Loucy (cell line): ENCODE measurements at regions not wholly inside any gene's neighbourhood (a gene's known extent, or its start where the extent isn't known, plus 50 kb on each side); places are given as distances from the start of the nearest gene placed in this dataset.

ENCODE experiments used
- H2AFZ ChIP-seq: fragments of 200-600 bp; sonication (generic); 2 replicates; pipeline ENCODE4 v1.6.0; 2016; ENCODE audit warnings: antibody characterized with exemption, mild to moderate bottlenecking, low read length, moderate library complexity
- H3F3A ChIP-seq: fragments of 200-600 bp; 2 replicates; pipeline ENCODE4 v1.6.0; 2016; ENCODE audit warnings: antibody characterized with exemption, low read depth, mild to moderate bottlenecking
- H3K27me3 ChIP-seq: fragments of 200-600 bp; sonication (generic); 2 replicates; pipeline ENCODE4 v1.6.1; 2014; ENCODE audit warnings: low read length, mild to moderate bottlenecking; ENCODE audit not compliant: insufficient read depth, poor library complexity, severe bottlenecking
- H3K36me3 ChIP-seq: fragments of 200-600 bp; sonication (generic); 2 replicates; pipeline ENCODE4 v1.6.1; 2016; ENCODE audit warnings: low read length; ENCODE audit not compliant: insufficient read depth
- H3K4me1 ChIP-seq: fragments of 200-600 bp; sonication (generic); 2 replicates; pipeline ENCODE4 v1.5.1; 2014; ENCODE audit warnings: low read length, mild to moderate bottlenecking; ENCODE audit not compliant: insufficient read depth, poor library complexity, severe bottlenecking
- H3K4me2 ChIP-seq: fragments of 200-600 bp; sonication (generic); 2 replicates; pipeline ENCODE4 v1.6.0; 2014; ENCODE audit warnings: antibody characterized with exemption, low read length, low read depth, mild to moderate bottlenecking; ENCODE audit not compliant: poor library complexity, severe bottlenecking
- H3K4me3 ChIP-seq: fragments of 200-600 bp; sonication (generic); 2 replicates; pipeline ENCODE4 v1.5.1; 2014; ENCODE audit warnings: low read length, mild to moderate bottlenecking, mixed read lengths; ENCODE audit not compliant: poor library complexity, severe bottlenecking
- H3K79me2 ChIP-seq: fragments of 200-600 bp; sonication (generic); 2 replicates; pipeline ENCODE4 v1.6.1; 2014; ENCODE audit warnings: low read length; ENCODE audit not compliant: insufficient read depth
- H3K9ac ChIP-seq: fragments of 200-600 bp; sonication (generic); 2 replicates; pipeline ENCODE4 v1.6.0; 2014; ENCODE audit warnings: mild to moderate bottlenecking, low read depth, low read length, moderate library complexity; ENCODE audit not compliant: poor library complexity, severe bottlenecking
- H3K9me2 ChIP-seq: fragments of 200-600 bp; sonication (generic); replicated peaks from 2 replicates; pipeline ENCODE4 v1.6.1; 2016; ENCODE audit warnings: low read depth, low read length, mixed read lengths
- H3K9me3 ChIP-seq: fragments of 200-600 bp; sonication (generic); 2 replicates; pipeline ENCODE4 v1.6.1; 2014; ENCODE audit warnings: mild to moderate bottlenecking, antibody characterized with exemption, low read length, low read depth; ENCODE audit not compliant: insufficient read depth
- H4K20me1 ChIP-seq: fragments of 200-600 bp; sonication (generic); 2 replicates; pipeline ENCODE4 v1.6.0; 2014; ENCODE audit warnings: antibody characterized with exemption, low read length, mild to moderate bottlenecking; ENCODE audit not compliant: insufficient read depth, poor library complexity, severe bottlenecking
- CTCF ChIP-seq: fragments of 200-600 bp; sonication (generic); conservative IDR thresholded peaks from 2 replicates; pipeline ENCODE4 v1.5.1; 2014; ENCODE audit warnings: mild to moderate bottlenecking, antibody characterized with exemption, low read length
- EZH2phosphoT487 ChIP-seq: fragments of 200-600 bp; IDR thresholded peaks from 2 replicates; pipeline ENCODE4 v1.6.1; 2018; ENCODE audit warnings: antibody characterized with exemption, mild to moderate bottlenecking, moderate library complexity, borderline replicate concordance

DNA sequence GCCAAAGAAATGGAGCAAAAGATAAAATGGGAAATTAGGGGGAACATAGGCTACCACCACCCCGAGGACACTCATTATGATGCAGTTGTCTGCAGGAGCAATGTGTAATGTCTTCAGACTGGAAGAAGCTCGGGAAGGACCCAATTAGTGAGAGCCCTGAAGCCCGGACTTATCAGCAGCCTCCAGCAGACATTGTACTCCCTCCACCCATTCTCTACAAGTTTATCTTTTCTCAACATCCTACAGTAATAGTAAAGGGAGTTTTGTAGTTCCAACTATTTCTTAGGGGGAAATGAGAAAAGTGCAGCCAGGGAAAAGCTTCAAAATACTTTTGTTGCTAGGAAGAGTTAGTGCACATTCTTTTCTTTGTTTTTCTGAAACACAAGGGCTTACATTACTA is 657.3 kb upstream of the COBL start:
- Histone ChIP-seq H3K36me3 (no peaks in the 10 kb centered on the region), H3K4me2 (no peak overlapping the region), H3K4me1 (no peaks in the 10 kb centered on the region), H3K79me2 (no peaks in the 10 kb centered on the region), H3K9me2 (no peaks in the 10 kb centered on the region), H3K4me3 (no peak overlapping the region), H3F3A (no peaks in the 10 kb centered on the region), H3K9ac (no peak overlapping the region), H3K9me3 (no peaks in the 10 kb centered on the region), H2AFZ (no peak overlapping the region), H3K27me3 (no peaks in the 10 kb centered on the region), H4K20me1 (no peaks in the 10 kb centered on the region)
- TF ChIP-seq EZH2phosphoT487 = no peak

DNA sequence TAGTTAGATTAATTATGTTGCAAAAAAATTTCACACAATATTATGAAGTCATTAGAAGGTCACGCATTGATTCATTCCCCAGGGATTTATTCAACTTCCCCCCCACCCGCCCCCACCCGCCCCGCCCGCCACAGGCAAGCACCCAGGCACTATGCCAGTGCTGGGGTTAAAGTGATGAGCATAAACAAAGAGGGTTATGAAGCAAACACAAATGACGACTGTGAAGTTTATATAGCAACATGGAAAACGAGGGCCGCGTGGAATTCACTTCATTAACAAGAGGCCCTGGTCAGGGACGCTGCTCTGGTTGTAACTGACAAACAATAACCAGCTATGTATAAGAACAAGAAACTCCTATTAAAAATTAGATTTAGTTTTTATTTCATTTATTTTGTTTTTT is 656.5 kb upstream of the COBL start:
- H4K20me1 ChIP-seq = no peaks in the 10 kb centered on the region
- H3F3A ChIP-seq = no peaks in the 10 kb centered on the region
- no peak overlapping the region for H3K4me2 ChIP-seq
- no peaks in the 10 kb centered on the region for H3K27me3 ChIP-seq
- H3K9me2 ChIP-seq = no peaks in the 10 kb centered on the region
- H3K79me2 ChIP-seq = no peaks in the 10 kb centered on the region
- no peaks in the 10 kb centered on the region for H3K9me3 ChIP-seq
- no peaks in the 10 kb centered on the region for H3K4me1 ChIP-seq
- H2AFZ ChIP-seq = no peak overlapping the region
- no peak for TF ChIP-seq EZH2phosphoT487
- TF ChIP-seq CTCF = no peak
- no peaks in the 10 kb centered on the region for H3K36me3 ChIP-seq
- H3K4me3 ChIP-seq = no peak overlapping the region
- no peak overlapping the region for H3K9ac ChIP-seq

DNA sequence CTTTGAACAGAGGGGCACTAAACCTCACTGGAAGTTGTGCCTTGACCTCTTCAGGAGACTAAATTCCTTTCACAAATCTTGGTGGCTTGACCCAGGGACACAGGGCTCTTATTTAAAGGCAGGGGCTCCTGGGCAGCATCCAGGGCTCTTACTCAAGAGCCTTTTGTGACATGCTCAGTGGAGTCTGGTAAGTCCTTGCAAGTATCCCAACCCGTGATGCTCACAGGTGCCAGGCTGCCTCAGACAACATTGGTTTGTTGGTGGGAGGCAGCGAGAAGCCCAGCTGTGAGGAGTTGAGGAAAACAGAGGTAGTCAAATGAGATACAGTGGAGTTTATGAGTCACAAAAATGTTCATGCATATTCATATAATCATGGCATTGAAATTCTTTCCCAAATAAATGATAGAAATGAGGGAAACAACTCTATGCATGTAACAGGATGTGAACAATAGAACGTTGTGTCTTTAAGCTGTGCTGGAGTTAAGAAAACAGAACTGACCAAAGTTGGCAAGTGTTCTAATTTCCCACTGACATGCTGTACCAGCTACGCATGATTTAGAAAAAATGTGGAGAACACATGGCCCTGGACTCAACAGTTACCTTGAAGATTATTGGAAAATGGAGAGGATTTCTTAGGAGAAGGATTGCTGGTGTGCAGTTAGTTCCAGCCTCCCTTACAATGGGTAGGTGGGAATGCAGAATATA is 654.5 kb upstream of the COBL start:
- Histone ChIP-seq H3K4me2 (no peak overlapping the region), H3K9ac (no peak overlapping the region), H3K4me3 (no peak overlapping the region), H3K36me3 (no peaks in the 10 kb centered on the region), H3K9me3 (no peaks in the 10 kb centered on the region), H2AFZ (no peak overlapping the region), H3K27me3 (no peaks in the 10 kb centered on the region), H4K20me1 (no peaks in the 10 kb centered on the region), H3K4me1 (no peaks in the 10 kb centered on the region), H3F3A (no peaks in the 10 kb centered on the region), H3K9me2 (no peaks in the 10 kb centered on the region), H3K79me2 (no peaks in the 10 kb centered on the region)
- TF ChIP-seq CTCF = no peak
- TF ChIP-seq EZH2phosphoT487 = no peak

DNA sequence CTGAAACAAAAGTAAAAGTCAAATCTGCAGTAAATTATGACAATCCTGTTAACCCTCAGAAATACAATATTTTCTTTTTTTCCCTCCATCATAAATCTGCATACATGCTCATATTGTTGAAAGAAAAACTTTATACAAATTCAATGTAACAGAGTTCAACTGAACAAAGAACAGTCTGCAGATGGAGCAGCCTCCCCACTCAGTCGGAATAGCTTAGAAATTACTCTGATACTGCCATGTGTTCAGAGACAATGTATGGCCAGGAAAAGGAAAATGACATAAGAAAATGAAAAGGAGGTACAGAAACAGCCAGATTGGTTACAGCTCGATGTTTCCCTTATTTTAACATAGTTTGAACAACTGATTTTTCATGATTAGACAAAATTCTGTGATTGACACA is 651.9 kb upstream of the COBL start:
- no peaks in the 10 kb centered on the region for H3K9me3 ChIP-seq
- no peaks in the 10 kb centered on the region for H4K20me1 ChIP-seq
- H3K9ac ChIP-seq = no peak overlapping the region
- no peaks in the 10 kb centered on the region for H3K9me2 ChIP-seq
- H3K4me3 ChIP-seq = no peak overlapping the region
- no peak overlapping the region for H3K4me2 ChIP-seq
- H3K27me3 ChIP-seq = no peaks in the 10 kb centered on the region
- H2AFZ ChIP-seq = no peak overlapping the region
- no peaks in the 10 kb centered on the region for H3K36me3 ChIP-seq
- H3K4me1 ChIP-seq = no peaks in the 10 kb centered on the region
- no peaks in the 10 kb centered on the region for H3K79me2 ChIP-seq
- H3F3A ChIP-seq = no peaks in the 10 kb centered on the region
- TF ChIP-seq EZH2phosphoT487 (no peak), CTCF (no peak)
